Stimulated activated CD8-positive, alpha-beta memory T cell treated with anti-CD3 and anti-CD28 coated beads, Interleukin-7, amount 100 ng/mL, for 1 hour (primary cell): ENCODE measurements at regions not wholly inside any gene's neighbourhood (a gene's known extent, or its start where the extent isn't known, plus 50 kb on each side); places are given as distances from the start of the nearest gene placed in this dataset.
A peak's percentile ranks its signal among the peaks of the same experiment; 100 is the strongest.

Experiments used
- DNase-seq, 2 donors: peaks; one replicate each; pipeline ENCODE4 v3.0.0-alpha.2; 2020; ENCODE audit warnings: low read depth in 2 of 2

- no peak for DNase-seq
Measured at GRCh38 chr15:38647683-38648082, 83.1 kb upstream of the RASGRP1 start.

GRCh38 chr15:38648121-38648843 lies 83.7 kb upstream of the RASGRP1 start:
- DNase-seq: no peak

- no peak for DNase-seq
Measured at GRCh38 chr15:38650384-38650783, 85.8 kb upstream of the RASGRP1 start.

GRCh38 chr15:38650936-38651327 lies 86.3 kb upstream of the RASGRP1 start:
- DNase-seq: no peak

GRCh38 chr15:38651328-38652038 lies 86.9 kb upstream of the RASGRP1 start:
- no peak for DNase-seq

- no peak for DNase-seq
Measured at GRCh38 chr15:38652183-38652794, 87.7 kb upstream of the RASGRP1 start.

GRCh38 chr15:38652998-38653397 lies 88.4 kb upstream of the RASGRP1 start:
- DNase-seq: peak in 1 of 2 donors; percentile 42

GRCh38 chr15:38658431-38658830 lies 93.8 kb upstream of the RASGRP1 start:
- DNase-seq: no peak

- DNase-seq: no peak
Measured at GRCh38 chr15:38660738-38661137, 96.1 kb upstream of the RASGRP1 start.

- DNase-seq: no peak
Measured at GRCh38 chr15:38662033-38662802, 97.6 kb upstream of the RASGRP1 start.

- DNase-seq: no peak
Measured at GRCh38 chr15:38662805-38663204, 98.2 kb upstream of the RASGRP1 start.

GRCh38 chr15:38665586-38666305 lies 101.1 kb upstream of the RASGRP1 start:
- DNase-seq: no peak

- no peak for DNase-seq
Measured at GRCh38 chr15:38666865-38667510, 102.4 kb upstream of the RASGRP1 start.

GRCh38 chr15:38667890-38668850 lies 103.6 kb upstream of the RASGRP1 start:
- DNase-seq: no peak

- no peak for DNase-seq
Measured at GRCh38 chr15:38668898-38669391, 104.3 kb upstream of the RASGRP1 start.

- no peak for DNase-seq
Measured at GRCh38 chr15:38670128-38671005, 105.8 kb upstream of the RASGRP1 start.

- no peak for DNase-seq
Measured at GRCh38 chr15:38671006-38671387, 106.4 kb upstream of the RASGRP1 start.

- no peak for DNase-seq
Measured at GRCh38 chr15:38671675-38672254, 107.2 kb upstream of the RASGRP1 start.
